ENCODE measurements at regions not wholly inside any gene's neighbourhood (a gene's known extent, or its start where the extent isn't known, plus 50 kb on each side); places are given as distances from the start of the nearest gene placed in this dataset.

- TF ChIP-seq CTCF (IDR thresholded peaks at IDR 0.05; ENCODE audit: extremely low read depth, missing control alignments) = no peak
- DNase-seq (ENCODE audit: low spot score) = no peak
These were observed 66.6 kb upstream of the RND3 start for GRCh38 chr2:150554046-150554445.

- no peak for DNase-seq (ENCODE audit: low spot score)
- no peak for TF ChIP-seq CTCF (IDR thresholded peaks at IDR 0.05; ENCODE audit: extremely low read depth, missing control alignments)
These were observed 64.8 kb upstream of the RND3 start for GRCh38 chr2:150552041-150552820.

- no peak for DNase-seq (ENCODE audit: low spot score)
These were observed 61.9 kb upstream of the RND3 start for GRCh38 chr2:150549381-150549780.

GRCh38 chr2:150548527-150548926 lies 61.1 kb upstream of the RND3 start:
- TF ChIP-seq CTCF (IDR thresholded peaks at IDR 0.05; ENCODE audit: extremely low read depth, missing control alignments) = peak; percentile 33
- DNase-seq (ENCODE audit: low spot score) = no peak

More at GRCh38 chr2:150549381-150549780, 61.9 kb upstream of the RND3 start:
- no peak for TF ChIP-seq CTCF (IDR thresholded peaks at IDR 0.05; ENCODE audit: extremely low read depth, missing control alignments)

- TF ChIP-seq CTCF (IDR thresholded peaks at IDR 0.05; ENCODE audit: extremely low read depth, missing control alignments) = no peak
- DNase-seq (ENCODE audit: low spot score) = no peak
These were observed 58.4 kb upstream of the RND3 start for GRCh38 chr2:150545916-150546315.

GRCh38 chr2:150544731-150545130 lies 57.3 kb upstream of the RND3 start:
- DNase-seq (ENCODE audit: low spot score) = no peak
- no peak for TF ChIP-seq CTCF (IDR thresholded peaks at IDR 0.05; ENCODE audit: extremely low read depth, missing control alignments)

GRCh38 chr2:150542692-150543091 lies 55.2 kb upstream of the RND3 start:
- TF ChIP-seq CTCF (IDR thresholded peaks at IDR 0.05; ENCODE audit: extremely low read depth, missing control alignments) = no peak
- DNase-seq (ENCODE audit: low spot score) = no peak
